Retina (tissue), 1 donor: ENCODE measurements at regions not wholly inside any gene's neighbourhood (a gene's known extent, or its start where the extent isn't known, plus 50 kb on each side); places are given as distances from the start of the nearest gene placed in this dataset.
A peak's percentile ranks its signal among the peaks of the same experiment; 100 is the strongest.
"Not testable (repeated sequence)": the region's sequence is repeated elsewhere in the genome, so short reads cannot be mapped to it uniquely, and the experiment has no call there.

ENCODE experiments used
- DNase-seq: peaks from one replicate; pipeline ENCODE4 v3.0.0-alpha.2; 2016

GRCh38 chr18:14460364-14460763, 83.0 kb downstream of the POTEC start:
- peak; percentile 5 for DNase-seq

- DNase-seq, result not testable (repeated sequence)
These were observed 83.6 kb downstream of the POTEC start for GRCh38 chr18:14459826-14460225.

- peak; percentile 32 for DNase-seq
These were observed 85.1 kb downstream of the POTEC start for GRCh38 chr18:14458009-14458945.

GRCh38 chr18:14450637-14451009, 92.8 kb downstream of the POTEC start:
- DNase-seq, result peak; percentile 39

GRCh38 chr18:14449995-14450636, 93.3 kb downstream of the POTEC start:
- peak; percentile 73 for DNase-seq

- not testable (repeated sequence) for DNase-seq
These were observed 94.3 kb downstream of the POTEC start for GRCh38 chr18:14449062-14449461.

GRCh38 chr18:14447715-14448114, 95.7 kb downstream of the POTEC start:
- not testable (repeated sequence) for DNase-seq

GRCh38 chr18:14435460-14435859, 107.9 kb downstream of the POTEC start:
- not testable (repeated sequence) for DNase-seq

GRCh38 chr18:14432371-14432770, 111.0 kb downstream of the POTEC start:
- DNase-seq, result not testable (repeated sequence)

- DNase-seq, result peak; percentile 90
These were observed 112.3 kb downstream of the POTEC start for GRCh38 chr18:14431031-14431521.

- peak; percentile 9 for DNase-seq
These were observed 127.6 kb downstream of the POTEC start for GRCh38 chr18:14415806-14416205.

GRCh38 chr18:14415399-14415798, 128.0 kb downstream of the POTEC start:
- not testable (repeated sequence) for DNase-seq

GRCh38 chr18:14395533-14395932, 147.9 kb downstream of the POTEC start:
- not testable (repeated sequence) for DNase-seq

GRCh38 chr18:14393563-14394103, 149.8 kb downstream of the POTEC start:
- not testable (repeated sequence) for DNase-seq

- DNase-seq, result not testable (repeated sequence)
These were observed 150.8 kb downstream of the POTEC start for GRCh38 chr18:14392604-14393003.

- DNase-seq, result not testable (repeated sequence)
These were observed 158.4 kb downstream of the POTEC start for GRCh38 chr18:14384961-14385360.

GRCh38 chr18:14382666-14383065, 160.7 kb downstream of the POTEC start:
- not testable (repeated sequence) for DNase-seq

- not testable (repeated sequence) for DNase-seq
These were observed 163.9 kb downstream of the POTEC start for GRCh38 chr18:14379489-14379888.

- not testable (repeated sequence) for DNase-seq
These were observed 165.0 kb downstream of the POTEC start for GRCh38 chr18:14378376-14378775.

- not testable (repeated sequence) for DNase-seq
These were observed 182.1 kb downstream of the POTEC start for GRCh38 chr18:14361346-14361745.

- not testable (repeated sequence) for DNase-seq
These were observed 185.7 kb downstream of the POTEC start for GRCh38 chr18:14357553-14358297.

- DNase-seq, result not testable (repeated sequence)
These were observed 201.2 kb downstream of the POTEC start for GRCh38 chr18:14342170-14342569.

GRCh38 chr18:14336017-14336416, 203.8 kb upstream of the ZNF519 start:
- not testable (repeated sequence) for DNase-seq
